IMR-90 (cell line): ENCODE measurements at regions not wholly inside any gene's neighbourhood (a gene's known extent, or its start where the extent isn't known, plus 50 kb on each side); places are given as distances from the start of the nearest gene placed in this dataset.

Experiments used
- ATAC-seq: fragments of 200-7000 bp; cut with Tn5 transposase; 2 replicates; pipeline ENCODE4 v1.9.1; 2020; ENCODE audit warnings: low read depth, mild to moderate bottlenecking, moderate library complexity
- BruUV-seq: library from RNA; stranded (reverse); fragments of 400-500 nt; replicated peaks from 2 replicates; lab custom pipeline; 2021; lab: Mats Ljungman, UMichigan
- CTCF ChIA-PET: fragments of 300-600 bp; formaldehyde crosslinking; extraction: SDS; loops from one replicate; lab custom pipeline; 2021; ENCODE audit warnings: antibody characterized with exemption; lab: Yijun Ruan, JAX
- POLR2A ChIA-PET: fragments of 300-600 bp; sonication (Branson Sonifier 250); formaldehyde crosslinking; loops from one replicate; lab custom pipeline; 2022; ENCODE audit warnings: antibody characterized with exemption; ENCODE audit not compliant: unreplicated experiment; lab: Charles Lee
- DNase-seq: peaks from one replicate; pipeline ENCODE4 v3.0.0; 2013
- H2AFZ ChIP-seq: replicated peaks from 2 replicates; pipeline ENCODE3; 2013; ENCODE audit warnings: low read length, mild to moderate bottlenecking; ENCODE audit not compliant: poor library complexity
- H2AK5ac ChIP-seq: 2 replicates; pipeline ENCODE4 v1.6.1; 2013; ENCODE audit warnings: low read depth, low read length, inconsistent platforms
- H2AK9ac ChIP-seq: replicated peaks from 2 replicates; pipeline ENCODE3; 2013; ENCODE audit warnings: mild to moderate bottlenecking, low read depth, low read length, moderate library complexity; ENCODE audit not compliant: poor library complexity
- H2BK120ac ChIP-seq: 2 replicates; pipeline ENCODE4 v1.6.1; 2013; ENCODE audit warnings: low read depth, low read length, inconsistent platforms
- H2BK15ac ChIP-seq: 3 replicates; pipeline ENCODE4 v1.6.1; 2013; ENCODE audit warnings: low read depth, low read length, inconsistent platforms
- H2BK20ac ChIP-seq: 2 replicates; pipeline ENCODE4 v1.6.1; 2013; ENCODE audit warnings: low read depth, mild to moderate bottlenecking, inconsistent platforms, low read length, moderate library complexity
- H2BK5ac ChIP-seq: 2 replicates; pipeline ENCODE4 v1.6.1; 2013; ENCODE audit warnings: mild to moderate bottlenecking, low read depth, low read length, inconsistent platforms; ENCODE audit not compliant: poor library complexity, severe bottlenecking
- H3K14ac ChIP-seq: replicated peaks from 2 replicates; pipeline ENCODE4 v1.6.1; 2013; ENCODE audit warnings: low read depth, low read length, inconsistent platforms
- H3K18ac ChIP-seq: 2 replicates; pipeline ENCODE4 v1.6.1; 2013; ENCODE audit warnings: low read depth, low read length, control low read depth
- H3K23ac ChIP-seq: 2 replicates; pipeline ENCODE4 v1.6.1; 2013; ENCODE audit warnings: low read depth, low read length, inconsistent platforms
- H3K27ac ChIP-seq: 2 replicates; pipeline ENCODE4 v1.5.1; 2013; ENCODE audit warnings: mild to moderate bottlenecking, control low read depth, low read length; ENCODE audit not compliant: insufficient read depth
- H3K27me3 ChIP-seq: 2 replicates; pipeline ENCODE4 v1.6.1; 2013; ENCODE audit warnings: low read length; ENCODE audit not compliant: control insufficient read depth, insufficient read depth
- H3K36me3 ChIP-seq: 2 replicates; pipeline ENCODE4 v1.6.1; 2013; ENCODE audit warnings: low read length, mixed read lengths; ENCODE audit not compliant: control insufficient read depth, insufficient read depth
- H3K4ac ChIP-seq: 2 replicates; pipeline ENCODE4 v1.6.1; 2013; ENCODE audit warnings: low read depth, low read length, inconsistent platforms
- H3K4me1 ChIP-seq: 2 replicates; pipeline ENCODE4 v1.6.1; 2013; ENCODE audit warnings: low read length, mixed read lengths; ENCODE audit not compliant: control insufficient read depth, insufficient read depth
- H3K4me2 ChIP-seq: 2 replicates; pipeline ENCODE4 v1.6.1; 2013; ENCODE audit warnings: low read depth, mild to moderate bottlenecking, control low read depth, low read length, moderate library complexity
- H3K4me3 ChIP-seq: 2 replicates; pipeline ENCODE4 v1.5.1; 2013; ENCODE audit warnings: low read depth, mild to moderate bottlenecking, control low read depth, low read length, moderate library complexity; ENCODE audit not compliant: insufficient read depth
- H3K56ac ChIP-seq: 2 replicates; pipeline ENCODE4 v1.6.1; 2013; ENCODE audit warnings: low read length, inconsistent platforms; ENCODE audit not compliant: insufficient read depth; ENCODE audit errors: extremely low read depth
- H3K79me1 ChIP-seq, 2 experiments: 2 replicates each; pipeline ENCODE4 v1.6.1; 2013; ENCODE audit warnings: low read length in 2 of 2, inconsistent platforms in 1 of 2, low read depth in 1 of 2
- H3K9ac ChIP-seq: 2 replicates; pipeline ENCODE4 v1.6.1; 2013; ENCODE audit warnings: low read depth, low read length, control low read depth
- H3K9me1 ChIP-seq: 2 replicates; pipeline ENCODE4 v1.6.1; 2013; ENCODE audit warnings: low read length, inconsistent platforms; ENCODE audit not compliant: insufficient read depth
- H3K9me3 ChIP-seq: 2 replicates; pipeline ENCODE4 v1.6.1; 2013; ENCODE audit warnings: low read length; ENCODE audit not compliant: control insufficient read depth, insufficient read depth
- H4K20me1 ChIP-seq: 2 replicates; pipeline ENCODE4 v1.6.1; 2013; ENCODE audit warnings: low read length, inconsistent platforms; ENCODE audit not compliant: insufficient read depth
- H4K5ac ChIP-seq: 2 replicates; pipeline ENCODE4 v1.6.1; 2013; ENCODE audit warnings: mild to moderate bottlenecking, low read depth, low read length, control low read depth
- H4K8ac ChIP-seq, 2 experiments: 2 replicates each; pipeline ENCODE4 v1.6.1; 2013; ENCODE audit warnings: low read depth in 2 of 2, low read length in 2 of 2, control low read depth in 1 of 2, inconsistent platforms in 1 of 2
- H4K91ac ChIP-seq: 2 replicates; pipeline ENCODE4 v1.6.1; 2013; ENCODE audit warnings: low read depth, low read length, inconsistent platforms; ENCODE audit not compliant: insufficient read depth
- BHLHE40 ChIP-seq: fragments of 150-350 bp; IDR thresholded peaks from 2 replicates; pipeline ENCODE4 v1.6.1; 2016; ENCODE audit warnings: mild to moderate bottlenecking, low read depth, low read length
- CEBPB ChIP-seq: IDR thresholded peaks from 2 replicates; pipeline ENCODE4 v1.6.1; 2012; ENCODE audit warnings: low read depth, low read length, improper control_type of control experiment
- MAZ ChIP-seq: IDR thresholded peaks from 2 replicates; pipeline ENCODE4 v1.6.1; 2012; ENCODE audit warnings: low read depth, mild to moderate bottlenecking, low read length, improper control_type of control experiment, moderate library complexity, borderline replicate concordance
- MXI1 ChIP-seq: IDR thresholded peaks from 2 replicates; pipeline ENCODE4 v1.6.1; 2012; ENCODE audit warnings: low read depth, mild to moderate bottlenecking, low read length, moderate library complexity, borderline replicate concordance
- RCOR1 ChIP-seq: IDR thresholded peaks from 2 replicates; pipeline ENCODE4 v1.6.1; 2012; ENCODE audit warnings: mild to moderate bottlenecking, low read length, improper control_type of control experiment; ENCODE audit not compliant: insufficient replicate concordance
- RFX5 ChIP-seq: IDR thresholded peaks from 2 replicates; pipeline ENCODE4 v1.8.0; 2012; ENCODE audit warnings: low read depth, mild to moderate bottlenecking, low read length, moderate library complexity
- WGBS, 2 experiments: methylation state at CpG; one replicate each; pipeline versions ENCODE4 v1.1.5 to v1.1.7; 2013; ENCODE audit warnings: missing lambda C conversion rate in 2 of 2; ENCODE audit not compliant: insufficient read length in 1 of 2; ENCODE audit errors: extremely low coverage in 2 of 2; 5-methylcytosine and 5-hydroxymethylcytosine counted together
- dilution Hi-C: fragments of 300-500 bp; cut with HindIII; formaldehyde crosslinking; loops from one replicate; pipeline ENCODE4 v1.14.3; 2018; ENCODE audit warnings: low sequenced_read_pairs; ENCODE audit not compliant: unreplicated experiment
- in situ Hi-C: fragments of 300-500 bp; cut with MboI; formaldehyde crosslinking; loops from 3 replicates; pipeline ENCODE4 v1.14.3; 2019; ENCODE audit warnings: low sequenced_read_pairs, inconsistent platforms, mixed read lengths
- intact Hi-C: fragments of 100-400 bp; cut with micrococcal nuclease; formaldehyde crosslinking; loops from 2 replicates; pipeline ENCODE4 v1.10.0; 2022
- TF ChIP-seq, protein P1 (sequence below): fragments of 150-350 bp; IDR thresholded peaks from 2 replicates; pipeline ENCODE4 v1.6.1; 2016; ENCODE audit warnings: low read depth, mild to moderate bottlenecking, low read length, moderate library complexity, borderline replicate concordance
- TF ChIP-seq, protein P2 (sequence below): fragments of 150-350 bp; IDR thresholded peaks from 2 replicates; pipeline ENCODE4 v1.6.1; 2017; ENCODE audit warnings: mild to moderate bottlenecking, antibody characterized with exemption, low read length, low read depth
- TF ChIP-seq, protein P3 (sequence below): conservative IDR thresholded peaks from 2 replicates; pipeline ENCODE4 v1.5.1; 2012; ENCODE audit warnings: mild to moderate bottlenecking, low read depth, low read length, improper control_type of control experiment

DNA sequence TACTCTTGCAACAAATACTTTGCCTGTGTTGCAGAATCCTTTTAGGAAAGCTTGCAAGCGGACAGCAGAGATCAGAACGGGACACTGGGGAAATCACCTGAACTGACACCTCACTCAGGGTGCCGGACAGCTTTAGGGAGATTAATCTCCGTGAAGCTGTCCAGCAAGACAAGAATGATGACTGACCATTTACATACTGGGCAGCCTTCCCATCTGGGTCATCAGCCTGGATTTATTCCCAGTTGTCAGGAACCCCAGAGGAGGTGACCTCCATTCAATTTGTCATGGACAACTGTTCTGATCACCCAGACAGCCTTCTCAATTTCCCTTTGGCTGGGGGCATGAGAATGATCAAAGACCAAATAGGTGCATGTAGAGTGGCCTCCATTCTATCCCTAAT lies 93.0 kb upstream of the EGFL6 start:
- no peak overlapping the region for H2BK5ac ChIP-seq
- H3K27ac ChIP-seq, result no peak overlapping the region
- H3K9ac ChIP-seq, result no peak overlapping the region
- H4K91ac ChIP-seq, result no peak overlapping the region
- no peak overlapping the region for H3K4me2 ChIP-seq
- H3K4me1 ChIP-seq, result peaks cover 7% of the 10 kb centered on the region
- H2AK9ac ChIP-seq, result no peak overlapping the region
- H3K79me1 ChIP-seq, result no peaks in the 10 kb centered on the region
- no peak for DNase-seq
- ChIA-PET CTCF (no interaction called here), POLR2A (no interaction called here)
- H3K4me3 ChIP-seq, result no peak overlapping the region
- dilution Hi-C loops, result no loop called here
- H4K20me1 ChIP-seq, result no peaks in the 10 kb centered on the region
- H2BK15ac ChIP-seq, result no peak overlapping the region
- intact Hi-C loops, result no loop called here
- no peak for ATAC-seq
- H2AFZ ChIP-seq, result no peak overlapping the region
- no CpG with 5 or more reads among the region's 4 CpGs for WGBS, 2 experiments
- TF ChIP-seq RCOR1 (no peak), BHLHE40 (no peak), MAZ (no peak), CEBPB (no peak), RFX5 (no peak), MXI1 (no peak)
- TF ChIP-seq, protein P1, sequence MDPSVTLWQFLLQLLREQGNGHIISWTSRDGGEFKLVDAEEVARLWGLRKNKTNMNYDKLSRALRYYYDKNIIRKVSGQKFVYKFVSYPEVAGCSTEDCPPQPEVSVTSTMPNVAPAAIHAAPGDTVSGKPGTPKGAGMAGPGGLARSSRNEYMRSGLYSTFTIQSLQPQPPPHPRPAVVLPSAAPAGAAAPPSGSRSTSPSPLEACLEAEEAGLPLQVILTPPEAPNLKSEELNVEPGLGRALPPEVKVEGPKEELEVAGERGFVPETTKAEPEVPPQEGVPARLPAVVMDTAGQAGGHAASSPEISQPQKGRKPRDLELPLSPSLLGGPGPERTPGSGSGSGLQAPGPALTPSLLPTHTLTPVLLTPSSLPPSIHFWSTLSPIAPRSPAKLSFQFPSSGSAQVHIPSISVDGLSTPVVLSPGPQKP, result no peak
- TF ChIP-seq, protein P2, sequence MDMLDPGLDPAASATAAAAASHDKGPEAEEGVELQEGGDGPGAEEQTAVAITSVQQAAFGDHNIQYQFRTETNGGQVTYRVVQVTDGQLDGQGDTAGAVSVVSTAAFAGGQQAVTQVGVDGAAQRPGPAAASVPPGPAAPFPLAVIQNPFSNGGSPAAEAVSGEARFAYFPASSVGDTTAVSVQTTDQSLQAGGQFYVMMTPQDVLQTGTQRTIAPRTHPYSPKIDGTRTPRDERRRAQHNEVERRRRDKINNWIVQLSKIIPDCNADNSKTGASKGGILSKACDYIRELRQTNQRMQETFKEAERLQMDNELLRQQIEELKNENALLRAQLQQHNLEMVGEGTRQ, result no peak
- TF ChIP-seq, protein P3, sequence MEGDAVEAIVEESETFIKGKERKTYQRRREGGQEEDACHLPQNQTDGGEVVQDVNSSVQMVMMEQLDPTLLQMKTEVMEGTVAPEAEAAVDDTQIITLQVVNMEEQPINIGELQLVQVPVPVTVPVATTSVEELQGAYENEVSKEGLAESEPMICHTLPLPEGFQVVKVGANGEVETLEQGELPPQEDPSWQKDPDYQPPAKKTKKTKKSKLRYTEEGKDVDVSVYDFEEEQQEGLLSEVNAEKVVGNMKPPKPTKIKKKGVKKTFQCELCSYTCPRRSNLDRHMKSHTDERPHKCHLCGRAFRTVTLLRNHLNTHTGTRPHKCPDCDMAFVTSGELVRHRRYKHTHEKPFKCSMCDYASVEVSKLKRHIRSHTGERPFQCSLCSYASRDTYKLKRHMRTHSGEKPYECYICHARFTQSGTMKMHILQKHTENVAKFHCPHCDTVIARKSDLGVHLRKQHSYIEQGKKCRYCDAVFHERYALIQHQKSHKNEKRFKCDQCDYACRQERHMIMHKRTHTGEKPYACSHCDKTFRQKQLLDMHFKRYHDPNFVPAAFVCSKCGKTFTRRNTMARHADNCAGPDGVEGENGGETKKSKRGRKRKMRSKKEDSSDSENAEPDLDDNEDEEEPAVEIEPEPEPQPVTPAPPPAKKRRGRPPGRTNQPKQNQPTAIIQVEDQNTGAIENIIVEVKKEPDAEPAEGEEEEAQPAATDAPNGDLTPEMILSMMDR, result no peak
- no peak overlapping the region for H3K18ac ChIP-seq
- H2AK5ac ChIP-seq, result no peak overlapping the region
- H3K56ac ChIP-seq, result no peak overlapping the region
- no peaks in the 10 kb centered on the region for H3K9me3 ChIP-seq
- H2BK120ac ChIP-seq, result no peak overlapping the region
- no peaks in the 10 kb centered on the region for H3K36me3 ChIP-seq
- H2BK20ac ChIP-seq, result no peak overlapping the region
- no peaks in the 10 kb centered on the region for H3K9me1 ChIP-seq
- no peak overlapping the region for H4K8ac ChIP-seq
- in situ Hi-C loops, result loop anchor here (25.0 kb wide), 2 partner anchors 364 to 664 kb away; no protein-coding TSS in a partner anchor
- no peak overlapping the region for H3K23ac ChIP-seq
- H3K27me3 ChIP-seq, result no peaks in the 10 kb centered on the region; the same call in 1 of the 2 replicates
- H3K4ac ChIP-seq, result no peak overlapping the region
- BruUV-seq, result no TSS peak
- H3K14ac ChIP-seq, result no peak overlapping the region
- H4K5ac ChIP-seq, result no peak overlapping the region
